ENCODE measurements at regions not wholly inside any gene's neighbourhood (a gene's known extent, or its start where the extent isn't known, plus 50 kb on each side); places are given as distances from the start of the nearest gene placed in this dataset.
A peak's percentile ranks its signal among the peaks of the same experiment; 100 is the strongest.
"Not testable (repeated sequence)": the region's sequence is repeated elsewhere in the genome, so short reads cannot be mapped to it uniquely, and the experiment has no call there.

GRCh38 chrX:139320661-139321354 lies 209.7 kb upstream of the F9 start:
- ATAC-seq, H3K4me3 Mint-ChIP-seq, H3K27ac Mint-ChIP-seq, H3K27me3 Mint-ChIP-seq, H3K4me1 Mint-ChIP-seq, DNase-seq, H3K9me3 Mint-ChIP-seq: not testable (repeated sequence)

DNA sequence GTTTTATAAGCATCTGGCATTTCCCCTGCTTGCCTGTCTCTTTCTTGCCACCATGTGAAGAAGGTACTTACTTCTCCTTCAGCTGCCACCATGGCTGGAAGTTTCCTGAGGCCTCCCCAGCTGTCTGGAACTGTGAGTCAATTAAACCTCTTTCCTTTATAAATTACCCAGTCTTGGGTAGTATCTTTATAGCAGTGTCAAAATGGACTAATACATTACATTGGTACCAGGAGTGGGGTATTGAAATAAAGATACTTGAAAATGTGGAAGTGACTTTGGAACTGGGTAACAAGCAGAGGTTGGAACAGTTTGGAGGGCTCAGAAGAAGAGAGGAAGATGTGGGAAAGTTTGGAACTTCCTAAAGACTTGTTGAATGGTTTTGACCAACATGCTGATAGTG lies 223.9 kb upstream of the F9 start:
- not testable (repeated sequence) for H3K27me3 Mint-ChIP-seq, H3K27ac Mint-ChIP-seq, ATAC-seq, H3K4me1 Mint-ChIP-seq, DNase-seq, H3K4me3 Mint-ChIP-seq
- peaks cover 8 to 17% of the 10 kb centered on the region in 2 donors for H3K9me3 Mint-ChIP-seq

- Mint-ChIP-seq H3K27ac (no peak overlapping the region), H3K9me3 (peaks cover 8 to 17% of the 10 kb centered on the region in 2 donors), H3K4me1 (no peaks in the 10 kb centered on the region), H3K27me3 (no peaks in the 10 kb centered on the region), H3K4me3 (no peak overlapping the region)
- no peak for ATAC-seq
- DNase-seq, result no peak
These were observed 226.1 kb upstream of the F9 start for GRCh38 chrX:139304471-139304870.

- no peak for DNase-seq
- Mint-ChIP-seq H3K27ac (no peak overlapping the region), H3K4me1 (no peaks in the 10 kb centered on the region), H3K27me3 (no peaks in the 10 kb centered on the region), H3K9me3 (no peaks in the 10 kb centered on the region), H3K4me3 (no peak overlapping the region)
- ATAC-seq, result no peak
These were observed 231.2 kb upstream of the F9 start for GRCh38 chrX:139299309-139299708.

- H3K27ac Mint-ChIP-seq, result no peak overlapping the region
- no peaks in the 10 kb centered on the region for H3K4me1 Mint-ChIP-seq
- DNase-seq (no peak), ATAC-seq (no peak)
- H3K9me3 Mint-ChIP-seq, result no peaks in the 10 kb centered on the region
- no peaks in the 10 kb centered on the region for H3K27me3 Mint-ChIP-seq
- H3K4me3 Mint-ChIP-seq, result no peak overlapping the region
These were observed 232.1 kb upstream of the F9 start for GRCh38 chrX:139298437-139298836.

DNA sequence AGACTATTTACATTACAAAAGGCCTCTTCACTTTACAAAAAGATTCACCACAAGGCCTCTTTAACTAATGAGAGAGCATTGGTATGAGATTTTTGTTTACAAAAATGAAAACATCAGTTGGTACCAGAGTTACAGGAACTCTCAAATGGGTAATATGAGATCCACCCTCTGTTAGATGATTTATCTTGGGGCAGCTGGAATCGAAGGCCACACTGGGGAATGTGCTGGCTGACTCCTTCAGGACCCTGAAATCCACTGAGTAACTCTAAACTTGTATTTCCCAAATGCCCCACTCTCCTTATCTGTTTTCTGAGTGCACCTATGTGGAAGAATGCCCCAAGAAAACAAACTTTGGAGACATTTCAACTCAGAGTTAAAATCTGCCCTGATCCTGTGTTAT lies 232.9 kb upstream of the F9 start:
- Mint-ChIP-seq H3K4me3 (no peak overlapping the region), H3K4me1 (no peaks in the 10 kb centered on the region), H3K27me3 (no peaks in the 10 kb centered on the region), H3K9me3 (no peaks in the 10 kb centered on the region), H3K27ac (no peak overlapping the region)
- DNase-seq (no peak), ATAC-seq (no peak)

DNA sequence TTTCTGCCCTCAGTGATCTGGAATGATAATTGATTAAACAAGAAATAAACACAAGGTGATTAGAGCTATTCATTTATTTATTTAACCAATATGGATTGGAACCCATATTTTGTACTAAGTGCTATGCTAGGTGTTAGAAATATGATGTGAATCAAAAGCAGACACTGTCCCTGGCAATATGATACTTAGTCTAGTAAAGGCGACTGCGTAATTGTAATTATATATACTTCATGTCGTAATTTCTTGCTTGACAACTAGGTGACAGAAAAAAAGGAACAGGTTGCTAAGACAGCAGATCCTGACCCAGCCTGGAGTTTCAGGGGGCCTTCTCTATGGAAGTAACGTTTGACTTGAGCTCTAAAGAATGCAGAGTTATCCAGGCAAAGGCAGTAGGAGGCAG lies 236.5 kb upstream of the F9 start:
- no peaks in the 10 kb centered on the region for H3K9me3 Mint-ChIP-seq
- no peak for ATAC-seq
- no peak overlapping the region for H3K27ac Mint-ChIP-seq
- H3K4me1 Mint-ChIP-seq, result no peaks in the 10 kb centered on the region
- H3K27me3 Mint-ChIP-seq, result no peaks in the 10 kb centered on the region
- no peak for DNase-seq
- no peak overlapping the region for H3K4me3 Mint-ChIP-seq

GRCh38 chrX:139290310-139290709 lies 240.2 kb upstream of the F9 start:
- no peaks in the 10 kb centered on the region for H3K4me1 Mint-ChIP-seq
- H3K27ac Mint-ChIP-seq, result no peak overlapping the region
- no peak overlapping the region for H3K4me3 Mint-ChIP-seq
- peak; percentile 43 for ATAC-seq
- peaks cover 0 to 4% of the 10 kb centered on the region in 2 donors for H3K9me3 Mint-ChIP-seq
- DNase-seq, result no peak
- H3K27me3 Mint-ChIP-seq, result no peaks in the 10 kb centered on the region

DNA sequence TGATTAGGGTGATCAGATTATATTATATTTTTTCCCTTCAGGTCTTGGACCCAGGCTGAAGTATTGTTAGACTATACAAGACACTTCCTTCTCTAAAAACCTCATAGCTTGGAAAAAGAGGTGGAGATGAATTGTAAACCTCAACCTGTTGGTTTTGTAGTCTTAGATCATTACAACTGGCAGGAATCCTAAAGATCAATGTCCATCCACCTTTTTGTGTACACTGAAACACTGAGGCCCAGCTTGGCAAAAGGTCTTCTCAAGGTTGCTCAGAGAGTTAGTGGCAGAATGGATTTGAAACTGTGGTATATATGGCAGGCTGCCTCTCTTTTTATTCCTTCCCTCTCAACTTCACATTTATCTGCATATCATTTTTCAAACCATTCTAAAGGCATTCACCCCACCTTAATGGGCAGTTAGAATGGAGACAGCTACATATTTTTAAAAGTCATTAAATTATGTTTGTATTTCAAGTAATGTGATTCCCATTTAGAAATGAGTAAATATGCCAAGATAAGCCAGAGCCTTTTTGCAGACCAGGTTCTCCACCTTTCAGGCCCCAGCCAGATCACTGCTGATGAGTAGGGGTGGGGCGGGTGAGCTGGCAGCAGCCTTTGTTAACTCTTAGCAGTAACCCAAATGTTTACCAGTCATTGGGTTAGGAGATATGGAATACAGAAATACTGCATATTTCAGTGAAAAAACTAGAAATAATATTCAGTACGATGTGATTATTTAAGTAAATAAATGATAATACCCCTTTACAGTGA lies 243.2 kb upstream of the F9 start:
- H3K27me3 Mint-ChIP-seq, result no peaks in the 10 kb centered on the region
- H3K27ac Mint-ChIP-seq, result no peak overlapping the region
- peaks cover 0 to 4% of the 10 kb centered on the region in 2 donors for H3K9me3 Mint-ChIP-seq
- H3K4me1 Mint-ChIP-seq, result no peaks in the 10 kb centered on the region
- H3K4me3 Mint-ChIP-seq, result no peak overlapping the region
- ATAC-seq, result no peak
- DNase-seq, result no peak

- Mint-ChIP-seq H3K27ac (no peak overlapping the region), H3K4me3 (no peak overlapping the region), H3K9me3 (peaks cover 0 to 4% of the 10 kb centered on the region in 2 donors), H3K27me3 (no peaks in the 10 kb centered on the region), H3K4me1 (no peaks in the 10 kb centered on the region)
- DNase-seq (no peak), ATAC-seq (no peak)
These were observed 244.2 kb upstream of the F9 start for GRCh38 chrX:139286342-139286741.

GRCh38 chrX:139267851-139268250 lies 262.7 kb upstream of the F9 start:
- DNase-seq, result no peak
- no peak for ATAC-seq
- Mint-ChIP-seq H3K4me1 (no peaks in the 10 kb centered on the region), H3K4me3 (no peak overlapping the region), H3K27me3 (no peaks in the 10 kb centered on the region), H3K9me3 (no peaks in the 10 kb centered on the region), H3K27ac (no peak overlapping the region)

GRCh38 chrX:139246295-139246694 lies 284.2 kb upstream of the F9 start:
- no peaks in the 10 kb centered on the region for H3K4me1 Mint-ChIP-seq
- ATAC-seq (no peak), DNase-seq (no peak)
- H3K27ac Mint-ChIP-seq, result no peak overlapping the region
- no peaks in the 10 kb centered on the region for H3K27me3 Mint-ChIP-seq
- peaks cover 2 to 4% of the 10 kb centered on the region in 2 donors for H3K9me3 Mint-ChIP-seq
- H3K4me3 Mint-ChIP-seq, result no peak overlapping the region

- ATAC-seq (no peak), DNase-seq (no peak)
- Mint-ChIP-seq H3K4me1 (no peaks in the 10 kb centered on the region), H3K9me3 (peaks cover 0 to 7% of the 10 kb centered on the region in 2 donors), H3K4me3 (no peak overlapping the region), H3K27ac (no peak overlapping the region), H3K27me3 (no peaks in the 10 kb centered on the region)
These were observed 293.4 kb upstream of the F9 start for GRCh38 chrX:139237141-139237540.

GRCh38 chrX:139234898-139235297 lies 295.6 kb upstream of the F9 start:
- Mint-ChIP-seq H3K27me3 (no peaks in the 10 kb centered on the region), H3K4me1 (no peaks in the 10 kb centered on the region), H3K9me3 (peaks cover 0 to 7% of the 10 kb centered on the region in 2 donors), H3K27ac (no peak overlapping the region), H3K4me3 (no peak overlapping the region)
- DNase-seq (no peak), ATAC-seq (no peak)

GRCh38 chrX:139224953-139225665 lies 305.4 kb upstream of the F9 start:
- ATAC-seq, result no peak
- H3K4me3 Mint-ChIP-seq, result no peak overlapping the region
- H3K27me3 Mint-ChIP-seq, result peaks cover 7% of the 10 kb centered on the region
- H3K27ac Mint-ChIP-seq, result no peak overlapping the region
- DNase-seq, result no peak
- no peaks in the 10 kb centered on the region for H3K9me3 Mint-ChIP-seq
- H3K4me1 Mint-ChIP-seq, result no peaks in the 10 kb centered on the region

Measured in stimulated activated naive CD8-positive, alpha-beta T cell treated with anti-CD3 and anti-CD28 coated beads, Interleukin-15, amount 100 ng/mL, for 72 hours (primary cell).